RWPE2 (cell line): ENCODE measurements at regions not wholly inside any gene's neighbourhood (a gene's known extent, or its start where the extent isn't known, plus 50 kb on each side); places are given as distances from the start of the nearest gene placed in this dataset.

Experiments
- ATAC-seq: fragments of 200-7000 bp; cut with Tn5 transposase; 3 replicates; pipeline ENCODE4 v1.9.1; 2021; ENCODE audit warnings: low read depth
- DNase-seq: peaks from one replicate; pipeline ENCODE4 v3.0.0-alpha.2; 2020; ENCODE audit warnings: low spot score
- H3K27ac ChIP-seq: fragments of 450-650 bp; 2 replicates; pipeline ENCODE4 v1.5.1; 2017; ENCODE audit warnings: mild to moderate bottlenecking; ENCODE audit not compliant: poor library complexity, severe bottlenecking
- H3K27me3 ChIP-seq: fragments of 250-450 bp; sonication (Bioruptor Pico); 2 replicates; pipeline ENCODE4 v1.5.1; 2021; ENCODE audit warnings: mild to moderate bottlenecking, moderate library complexity; ENCODE audit not compliant: insufficient read depth, poor library complexity, severe bottlenecking
- H3K36me3 ChIP-seq: fragments of 250-450 bp; sonication (Bioruptor Pico); 2 replicates; pipeline ENCODE4 v1.5.1; 2020; ENCODE audit warnings: low read depth, mild to moderate bottlenecking, moderate library complexity
- H3K4me1 ChIP-seq: fragments of 250-450 bp; sonication (Bioruptor Pico); 2 replicates; pipeline ENCODE4 v1.5.1; 2021; ENCODE audit warnings: mild to moderate bottlenecking, moderate library complexity; ENCODE audit not compliant: insufficient read depth, poor library complexity, severe bottlenecking
- H3K4me3 ChIP-seq: fragments of 250-450 bp; sonication (Bioruptor Pico); 2 replicates; pipeline ENCODE4 v1.5.1; 2021; ENCODE audit warnings: mild to moderate bottlenecking, moderate library complexity; ENCODE audit not compliant: severe bottlenecking
- H3K9me3 ChIP-seq: fragments of 250-450 bp; sonication (Bioruptor Pico); 2 replicates; pipeline ENCODE4 v1.5.1; 2021; ENCODE audit warnings: mild to moderate bottlenecking, moderate library complexity; ENCODE audit not compliant: severe bottlenecking
- TF ChIP-seq, protein P1 (sequence below): fragments of 450-650 bp; IDR thresholded peaks from one replicate; pipeline ENCODE4 v1.5.1; 2017; ENCODE audit warnings: mild to moderate bottlenecking, moderate library complexity; ENCODE audit not compliant: poor library complexity, severe bottlenecking

DNA sequence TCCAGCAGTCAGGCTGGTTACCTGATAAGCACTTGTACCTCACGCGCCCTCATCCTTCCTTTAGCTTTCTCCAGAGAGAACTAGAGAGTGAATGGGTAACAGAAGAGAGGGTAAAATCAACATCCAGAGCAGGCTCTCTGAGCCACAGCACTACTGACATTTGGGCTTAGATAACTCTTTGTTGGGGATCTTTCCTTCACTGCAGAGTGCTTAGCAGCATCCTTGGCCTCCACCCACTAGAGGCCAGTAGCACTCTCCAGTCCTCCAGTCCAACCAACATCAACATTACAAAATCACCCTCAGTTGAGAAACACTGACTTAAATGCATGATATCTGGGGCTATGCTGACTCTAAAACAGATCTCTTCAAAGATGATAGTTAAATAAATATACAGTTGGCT lies 220.7 kb downstream of the TACR3 start:
- Histone ChIP-seq H3K36me3 (no peaks in the 10 kb centered on the region), H3K4me1 (peaks cover 17% of the 10 kb centered on the region), H3K27ac (peak overlapping the region; percentile 46), H3K27me3 (no peaks in the 10 kb centered on the region), H3K4me3 (no peak overlapping the region), H3K9me3 (no peaks in the 10 kb centered on the region)
- DNase-seq (no peak), ATAC-seq (no peak)
- TF ChIP-seq, protein P1, sequence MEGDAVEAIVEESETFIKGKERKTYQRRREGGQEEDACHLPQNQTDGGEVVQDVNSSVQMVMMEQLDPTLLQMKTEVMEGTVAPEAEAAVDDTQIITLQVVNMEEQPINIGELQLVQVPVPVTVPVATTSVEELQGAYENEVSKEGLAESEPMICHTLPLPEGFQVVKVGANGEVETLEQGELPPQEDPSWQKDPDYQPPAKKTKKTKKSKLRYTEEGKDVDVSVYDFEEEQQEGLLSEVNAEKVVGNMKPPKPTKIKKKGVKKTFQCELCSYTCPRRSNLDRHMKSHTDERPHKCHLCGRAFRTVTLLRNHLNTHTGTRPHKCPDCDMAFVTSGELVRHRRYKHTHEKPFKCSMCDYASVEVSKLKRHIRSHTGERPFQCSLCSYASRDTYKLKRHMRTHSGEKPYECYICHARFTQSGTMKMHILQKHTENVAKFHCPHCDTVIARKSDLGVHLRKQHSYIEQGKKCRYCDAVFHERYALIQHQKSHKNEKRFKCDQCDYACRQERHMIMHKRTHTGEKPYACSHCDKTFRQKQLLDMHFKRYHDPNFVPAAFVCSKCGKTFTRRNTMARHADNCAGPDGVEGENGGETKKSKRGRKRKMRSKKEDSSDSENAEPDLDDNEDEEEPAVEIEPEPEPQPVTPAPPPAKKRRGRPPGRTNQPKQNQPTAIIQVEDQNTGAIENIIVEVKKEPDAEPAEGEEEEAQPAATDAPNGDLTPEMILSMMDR: peak; percentile 19

DNA sequence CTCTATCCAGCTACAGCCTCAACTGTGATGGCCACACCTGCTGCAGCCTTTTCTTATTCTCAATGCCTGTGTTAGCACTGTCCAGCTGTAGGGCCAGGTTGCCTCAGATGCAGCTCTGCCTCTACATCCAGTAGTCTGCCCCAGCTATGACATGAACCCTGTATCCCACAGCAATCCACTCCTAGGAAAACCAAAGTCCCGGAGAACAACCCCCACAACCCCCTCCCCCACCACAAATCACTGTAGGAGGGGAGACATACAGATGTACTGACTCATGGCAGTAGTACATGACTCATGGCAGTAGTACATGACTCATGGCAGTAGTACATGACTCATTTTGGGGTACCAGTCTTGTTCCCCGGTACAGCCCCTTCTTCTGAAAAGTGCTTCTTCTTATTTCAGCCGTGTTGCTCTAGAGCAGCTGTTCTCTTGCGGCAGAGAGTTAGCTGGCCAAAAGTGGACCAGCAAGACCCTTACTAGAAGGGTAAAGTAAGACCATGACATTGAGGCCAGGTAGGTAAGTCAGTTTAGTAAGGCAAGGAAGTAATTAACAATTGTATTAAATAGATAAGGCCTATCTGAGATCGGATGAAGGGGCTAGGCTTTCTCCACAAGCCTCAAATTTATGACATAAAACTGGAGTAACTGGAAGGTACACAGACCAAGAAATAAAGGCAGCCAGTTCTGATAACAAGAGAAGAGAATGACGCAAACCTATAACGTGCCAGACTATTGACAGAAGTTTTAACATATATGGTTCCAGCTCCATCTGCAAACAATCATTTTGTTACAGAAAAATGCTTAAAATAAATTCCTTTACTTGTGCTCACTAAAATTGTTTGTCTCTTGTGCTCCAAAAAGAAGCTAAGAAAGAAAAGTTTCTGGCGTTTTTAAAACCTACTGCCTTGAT lies 221.4 kb downstream of the TACR3 start:
- DNase-seq (no peak), ATAC-seq (peak; percentile 88)
- H3K36me3 ChIP-seq: no peaks in the 10 kb centered on the region

DNA sequence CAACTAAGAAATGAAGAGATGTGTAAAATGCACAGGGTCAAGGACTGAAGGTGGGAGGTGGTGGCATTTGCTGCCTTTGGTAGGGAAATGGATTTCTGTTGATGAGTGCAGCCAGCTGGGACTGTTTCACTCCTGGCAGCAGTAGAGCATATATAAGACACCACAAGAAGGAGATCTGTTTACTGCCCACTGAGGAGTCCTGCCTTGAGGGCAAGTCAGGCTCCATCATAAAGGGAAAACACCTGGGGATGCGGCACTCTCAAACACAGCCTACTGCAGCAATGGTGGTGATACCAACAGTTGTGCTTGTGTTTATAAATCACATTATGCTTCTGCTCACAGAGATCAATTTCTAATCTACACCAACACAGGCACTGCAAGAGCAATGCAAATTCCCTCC lies 222.1 kb downstream of the TACR3 start:
- Histone ChIP-seq H3K27ac (peak overlapping the region; percentile 46), H3K9me3 (no peaks in the 10 kb centered on the region), H3K4me3 (no peak overlapping the region), H3K27me3 (no peaks in the 10 kb centered on the region), H3K4me1 (peaks cover 22% of the 10 kb centered on the region), H3K36me3 (no peaks in the 10 kb centered on the region)
- ATAC-seq (no peak), DNase-seq (no peak)
- TF ChIP-seq, protein P1: no peak

More for the DNA sequence above, 221.4 kb downstream of the TACR3 start:
- H3K27me3 ChIP-seq: no peaks in the 10 kb centered on the region
- H3K4me3 ChIP-seq: no peak overlapping the region
- TF ChIP-seq, protein P1: no peak
- peaks cover 22% of the 10 kb centered on the region for H3K4me1 ChIP-seq
- no peaks in the 10 kb centered on the region for H3K9me3 ChIP-seq
- peak overlapping the region; percentile 46 for H3K27ac ChIP-seq

- H3K4me3 ChIP-seq: no peak overlapping the region
- no peaks in the 10 kb centered on the region for H3K36me3 ChIP-seq
- no peak for ATAC-seq
- H3K4me1 ChIP-seq: peaks cover 22% of the 10 kb centered on the region
- no peaks in the 10 kb centered on the region for H3K9me3 ChIP-seq
- no peak overlapping the region for H3K27ac ChIP-seq
- TF ChIP-seq, protein P1: no peak
- no peak for DNase-seq
- no peaks in the 10 kb centered on the region for H3K27me3 ChIP-seq
These were observed 223.0 kb downstream of the TACR3 start for GRCh38 chr4:103496800-103497199.
